ENCODE measurements at regions not wholly inside any gene's neighbourhood (a gene's known extent, or its start where the extent isn't known, plus 50 kb on each side); places are given as distances from the start of the nearest gene placed in this dataset.

GRCh38 chr5:148730942-148731898, 76.9 kb upstream of the HTR4 start:
- no peaks in the 10 kb centered on the region for H3K9me3 ChIP-seq
- H3K36me3 ChIP-seq = no peaks in the 10 kb centered on the region
- DNase-seq = peak; percentile 50 to 77
- TF ChIP-seq POLR2A (IDR thresholded peaks at IDR 0.05) = no peak
- peak; percentile 82 to 97 (median 92) for TF ChIP-seq CTCF (IDR thresholded peaks at IDR 0.05)
- intact Hi-C loops (cut with DNase I; ENCODE audit: low total_unique reads) = no loop called here
- H3K27me3 ChIP-seq = no peaks in the 10 kb centered on the region
- peak overlapping the region in 1 of 2 donors; percentile 18 for H3K27ac ChIP-seq
- peaks cover 0 to 3% of the 10 kb centered on the region in 2 donors for H3K4me1 ChIP-seq
- H3K4me3 ChIP-seq = no peak overlapping the region

GRCh38 chr5:148732692-148733091, 78.4 kb upstream of the HTR4 start:
- H3K27me3 ChIP-seq = no peaks in the 10 kb centered on the region
- peaks cover 0 to 3% of the 10 kb centered on the region in 2 donors for H3K4me1 ChIP-seq
- H3K4me3 ChIP-seq = no peak overlapping the region
- no peaks in the 10 kb centered on the region for H3K9me3 ChIP-seq
- H3K27ac ChIP-seq = no peak overlapping the region
- TF ChIP-seq CTCF (IDR thresholded peaks at IDR 0.05) = no peak
- TF ChIP-seq POLR2A (IDR thresholded peaks at IDR 0.05) = no peak
- no peak for DNase-seq
- intact Hi-C loops (cut with DNase I; ENCODE audit: low total_unique reads) = no loop called here
- no peaks in the 10 kb centered on the region for H3K36me3 ChIP-seq

GRCh38 chr5:148733601-148734438, 79.5 kb upstream of the HTR4 start:
- Histone ChIP-seq H3K27ac (no peak overlapping the region), H3K36me3 (no peaks in the 10 kb centered on the region), H3K9me3 (no peaks in the 10 kb centered on the region), H3K4me3 (no peak overlapping the region), H3K27me3 (no peaks in the 10 kb centered on the region), H3K4me1 (peaks cover 0 to 3% of the 10 kb centered on the region in 2 donors)
- peak; percentile 65 to 77 (median 68) for TF ChIP-seq CTCF (IDR thresholded peaks at IDR 0.05)
- no peak for TF ChIP-seq POLR2A (IDR thresholded peaks at IDR 0.05)
- intact Hi-C loops (cut with DNase I; ENCODE audit: low total_unique reads) = no loop called here
- peak; percentile 47 to 77 for DNase-seq

GRCh38 chr5:148734518-148734917, 80.2 kb upstream of the HTR4 start:
- intact Hi-C loops (cut with DNase I; ENCODE audit: low total_unique reads) = no loop called here
- no peak for DNase-seq
- Histone ChIP-seq H3K27me3 (no peaks in the 10 kb centered on the region), H3K4me1 (peaks cover 0 to 3% of the 10 kb centered on the region in 2 donors), H3K9me3 (no peaks in the 10 kb centered on the region), H3K36me3 (no peaks in the 10 kb centered on the region), H3K4me3 (no peak overlapping the region), H3K27ac (no peak overlapping the region)
- TF ChIP-seq CTCF (IDR thresholded peaks at IDR 0.05) = no peak
